OCI-LY3 (cell line): ENCODE measurements at regions not wholly inside any gene's neighbourhood (a gene's known extent, or its start where the extent isn't known, plus 50 kb on each side); places are given as distances from the start of the nearest gene placed in this dataset.

ENCODE experiments used
- H2AFZ ChIP-seq: fragments of 200-600, 300-600 bp; shearing (Covaris generic); 2 replicates; pipeline ENCODE4 v1.6.0; 2014; ENCODE audit warnings: antibody characterized with exemption, low read depth, low read length
- H3K27ac ChIP-seq: fragments of 200-600, 300-600 bp; sonication (generic); 2 replicates; pipeline ENCODE4 v1.5.1; 2014; ENCODE audit warnings: mild to moderate bottlenecking, low read length, moderate library complexity, mixed read lengths
- H3K27me3 ChIP-seq: fragments of 200-600, 300-600 bp; sonication (generic); 2 replicates; pipeline ENCODE4 v1.6.1; 2014; ENCODE audit warnings: low read depth, low read length, mixed read lengths
- H3K36me3 ChIP-seq: fragments of 200-600, 300-600 bp; sonication (generic); replicated peaks from 2 replicates; pipeline ENCODE3; 2014; ENCODE audit warnings: low read depth, low read length, mixed read lengths
- H3K4me1 ChIP-seq: fragments of 300-600, 200-600 bp; sonication (generic); 2 replicates; pipeline ENCODE4 v1.6.1; 2014; ENCODE audit warnings: low read length, mixed read lengths
- H3K4me2 ChIP-seq: fragments of 200-600, 300-600 bp; sonication (generic); 2 replicates; pipeline ENCODE4 v1.6.1; 2014; ENCODE audit warnings: low read length, mixed read lengths
- H3K4me3 ChIP-seq: fragments of 300-600, 200-600 bp; sonication (generic); 2 replicates; pipeline ENCODE4 v1.5.1; 2014; ENCODE audit warnings: antibody characterized with exemption, mild to moderate bottlenecking, low read length, moderate library complexity
- H3K79me2 ChIP-seq: fragments of 300-600, 200-600 bp; shearing (Covaris generic); 2 replicates; pipeline ENCODE4 v1.6.1; 2014; ENCODE audit warnings: mild to moderate bottlenecking, low read length, mixed read lengths
- H3K9ac ChIP-seq: fragments of 300-600, 200-600 bp; shearing (Covaris generic); 2 replicates; pipeline ENCODE4 v1.6.0; 2014; ENCODE audit warnings: mild to moderate bottlenecking, low read length, moderate library complexity
- H3K9me3 ChIP-seq: fragments of 200-600, 300-600 bp; shearing (Covaris generic); 2 replicates; pipeline ENCODE4 v1.6.1; 2014; ENCODE audit warnings: low read length, mixed read lengths; ENCODE audit not compliant: insufficient read depth
- H4K20me1 ChIP-seq: fragments of 200-600, 300-600 bp; sonication (generic); 2 replicates; pipeline ENCODE4 v1.6.1; 2016; ENCODE audit warnings: low read length, mixed read lengths; ENCODE audit not compliant: insufficient read depth
- CTCF ChIP-seq: fragments of 200-600, 300-600 bp; sonication (generic); IDR thresholded peaks from 2 replicates; pipeline ENCODE4 v1.5.1; 2014; ENCODE audit warnings: antibody characterized with exemption, low read length, low read depth
- EZH2phosphoT487 ChIP-seq: fragments of 200-600 bp; shearing (Covaris generic); IDR thresholded peaks from 2 replicates; pipeline ENCODE4 v1.6.1; 2018; ENCODE audit warnings: antibody characterized with exemption, mixed run types, low read depth

DNA sequence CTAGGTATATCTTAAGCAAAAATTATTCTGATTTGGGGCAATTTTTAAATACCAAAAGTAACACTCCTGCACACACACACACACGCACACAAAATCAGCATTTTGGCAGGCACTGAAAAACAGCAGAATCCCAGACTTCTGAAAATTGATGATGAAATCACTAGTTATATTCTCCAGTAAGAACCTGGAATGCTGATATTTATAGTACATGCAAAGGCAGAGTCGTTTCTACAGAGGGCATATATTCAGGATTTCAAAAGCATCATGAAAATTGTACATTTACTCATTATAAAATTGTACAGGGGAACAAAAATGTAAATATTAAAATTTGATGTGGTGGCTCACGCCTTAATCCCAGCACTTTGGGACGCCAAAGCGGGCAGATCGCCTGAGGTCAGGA is 352.5 kb upstream of the PITX2 start:
- H3K79me2 ChIP-seq: no peaks in the 10 kb centered on the region
- no peak overlapping the region for H3K27ac ChIP-seq
- H3K9me3 ChIP-seq: no peaks in the 10 kb centered on the region
- no peak overlapping the region for H3K4me2 ChIP-seq
- no peak for TF ChIP-seq EZH2phosphoT487
- TF ChIP-seq CTCF: no peak
- no peaks in the 10 kb centered on the region for H3K36me3 ChIP-seq
- H3K27me3 ChIP-seq: 0 out of 2 replicates have a peak, but pooled peaks cover 3% of the 10 kb centered on the region
- no peaks in the 10 kb centered on the region for H4K20me1 ChIP-seq
- no peak overlapping the region for H3K9ac ChIP-seq
- H2AFZ ChIP-seq: no peak overlapping the region
- H3K4me1 ChIP-seq: no peaks in the 10 kb centered on the region
- H3K4me3 ChIP-seq: no peak overlapping the region

GRCh38 chr4:110977554-110977953 is 354.7 kb upstream of the PITX2 start:
- Histone ChIP-seq H3K27ac (no peak overlapping the region), H3K9me3 (no peaks in the 10 kb centered on the region), H3K79me2 (no peaks in the 10 kb centered on the region), H2AFZ (no peak overlapping the region), H3K9ac (no peak overlapping the region), H4K20me1 (no peaks in the 10 kb centered on the region), H3K36me3 (no peaks in the 10 kb centered on the region), H3K4me1 (no peaks in the 10 kb centered on the region), H3K27me3 (no peaks in the 10 kb centered on the region), H3K4me2 (no peak overlapping the region), H3K4me3 (no peak overlapping the region)
- TF ChIP-seq EZH2phosphoT487 (no peak), CTCF (no peak)

- Histone ChIP-seq H3K79me2 (no peaks in the 10 kb centered on the region), H3K27ac (no peak overlapping the region), H3K9me3 (no peaks in the 10 kb centered on the region), H3K4me1 (no peaks in the 10 kb centered on the region), H2AFZ (no peak overlapping the region), H3K27me3 (no peaks in the 10 kb centered on the region), H3K9ac (no peak overlapping the region), H4K20me1 (no peaks in the 10 kb centered on the region), H3K4me2 (no peak overlapping the region), H3K4me3 (no peak overlapping the region), H3K36me3 (no peaks in the 10 kb centered on the region)
- TF ChIP-seq EZH2phosphoT487 (no peak), CTCF (no peak)
Observed at GRCh38 chr4:110978761-110979160, 355.9 kb upstream of the PITX2 start.

DNA sequence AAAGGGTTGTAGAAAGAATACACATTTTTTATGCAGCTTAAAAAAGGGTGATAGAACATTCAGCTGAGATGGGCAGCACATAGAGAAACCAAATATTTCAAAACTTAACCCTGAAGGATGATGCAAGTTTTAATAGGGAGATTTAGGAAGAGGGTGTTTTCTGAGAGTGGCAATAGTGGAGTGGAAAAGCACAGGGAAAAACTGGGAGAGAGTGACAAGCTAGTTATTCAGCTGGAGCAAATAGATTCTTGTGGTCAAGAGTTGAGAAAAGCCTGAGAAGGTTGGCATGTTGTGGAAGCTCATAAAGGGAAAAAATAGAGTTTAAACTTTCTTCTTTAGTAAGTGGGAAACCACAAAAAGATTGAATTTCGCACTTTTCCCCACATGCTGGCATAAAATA is 359.6 kb upstream of the PITX2 start:
- Histone ChIP-seq H2AFZ (no peak overlapping the region), H3K4me3 (no peak overlapping the region), H3K27me3 (no peaks in the 10 kb centered on the region), H3K4me1 (no peaks in the 10 kb centered on the region), H3K36me3 (no peaks in the 10 kb centered on the region), H3K27ac (no peak overlapping the region), H4K20me1 (no peaks in the 10 kb centered on the region), H3K9ac (no peak overlapping the region), H3K4me2 (no peak overlapping the region), H3K9me3 (no peaks in the 10 kb centered on the region), H3K79me2 (no peaks in the 10 kb centered on the region)
- TF ChIP-seq EZH2phosphoT487 (no peak), CTCF (no peak)
